ENCODE measurements at regions not wholly inside any gene's neighbourhood (a gene's known extent, or its start where the extent isn't known, plus 50 kb on each side); places are given as distances from the start of the nearest gene placed in this dataset.

- Histone ChIP-seq H3K27me3 (ENCODE audit: insufficient read depth, insufficient read length) (no peaks in the 10 kb centered on the region), H3K9ac (ENCODE audit: insufficient read length, low read depth) (no peak overlapping the region), H3K4me3 (ENCODE audit: insufficient read length, low read depth) (no peak overlapping the region), H3K9me3 (ENCODE audit: insufficient read depth, low read length) (no peaks in the 10 kb centered on the region), H3K4me1 (ENCODE audit: insufficient read depth, insufficient read length) (no peaks in the 10 kb centered on the region), H3K36me3 (ENCODE audit: insufficient read depth, insufficient read length, low read length) (no peaks in the 10 kb centered on the region)
- TF ChIP-seq YY1 (IDR thresholded peaks at IDR 0.05; ENCODE audit: insufficient read depth, insufficient read length) = no peak
- TF ChIP-seq ZNF274 (IDR thresholded peaks at IDR 0.05; ENCODE audit: low read depth, low read length) = no peak
- TF ChIP-seq SUZ12 (IDR thresholded peaks at IDR 0.05; ENCODE audit: extremely low read depth, insufficient read depth, insufficient read length) = no peak
- DNase-seq (ENCODE audit: low read depth, low spot score) = no peak
Measured at GRCh38 chr19:32273483-32273882, 71.9 kb upstream of the ZNF507 start.

DNA sequence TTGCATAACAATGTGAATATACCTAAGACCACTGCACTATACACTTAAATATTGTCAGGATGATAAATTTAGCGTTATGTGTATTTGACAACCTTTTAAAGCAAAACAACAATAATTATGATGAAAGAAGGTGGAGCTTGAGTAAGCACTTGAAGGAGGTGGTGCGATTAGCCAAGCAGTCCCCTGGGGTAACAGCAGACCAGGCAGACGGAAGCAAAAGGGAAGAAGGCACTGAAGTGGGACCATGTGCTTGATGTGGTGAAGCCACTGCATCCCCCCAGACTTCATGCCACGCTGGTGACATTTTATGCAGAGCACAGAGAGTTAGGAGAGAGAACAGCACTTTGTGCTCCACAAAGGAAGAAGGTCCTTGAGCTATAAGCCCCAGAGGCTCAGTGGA lies 58.3 kb upstream of the ZNF507 start:
- no peaks in the 10 kb centered on the region for H3K27me3 ChIP-seq (ENCODE audit: insufficient read depth, insufficient read length)
- H3K4me3 ChIP-seq (ENCODE audit: insufficient read length, low read depth) = no peak overlapping the region
- no peak overlapping the region for H3K9ac ChIP-seq (ENCODE audit: insufficient read length, low read depth)
- TF ChIP-seq YY1 (IDR thresholded peaks at IDR 0.05; ENCODE audit: insufficient read depth, insufficient read length) (no peak), ZNF274 (IDR thresholded peaks at IDR 0.05; ENCODE audit: low read depth, low read length) (no peak), SUZ12 (IDR thresholded peaks at IDR 0.05; ENCODE audit: extremely low read depth, insufficient read depth, insufficient read length) (no peak)
- no peak for DNase-seq (ENCODE audit: low read depth, low spot score)
- H3K4me1 ChIP-seq (ENCODE audit: insufficient read depth, insufficient read length) = no peaks in the 10 kb centered on the region
- no peaks in the 10 kb centered on the region for H3K36me3 ChIP-seq (ENCODE audit: insufficient read depth, insufficient read length, low read length)
- H3K9me3 ChIP-seq (ENCODE audit: insufficient read depth, low read length) = no peaks in the 10 kb centered on the region

DNA sequence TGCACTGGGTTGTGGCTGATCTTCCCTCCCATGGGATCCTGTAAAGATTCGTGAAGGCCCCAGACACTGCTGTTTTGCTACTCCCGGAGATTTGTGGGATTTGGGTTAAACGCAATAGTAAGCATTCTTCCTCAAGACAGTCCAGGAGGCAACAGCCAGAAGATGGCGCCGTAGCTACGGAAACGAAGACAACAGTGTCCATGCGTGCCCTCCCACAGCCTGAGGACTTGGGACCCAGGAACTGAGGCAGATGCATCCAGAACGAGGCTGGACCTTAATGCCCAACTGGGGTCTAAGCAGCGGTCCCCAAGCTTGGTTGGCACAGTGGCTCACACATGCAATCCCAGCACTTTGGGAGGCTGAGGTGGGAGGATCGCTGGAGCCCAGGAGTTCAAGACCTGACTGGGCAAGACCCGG lies 57.6 kb upstream of the ZNF507 start:
- DNase-seq (ENCODE audit: low read depth, low spot score) = peak; percentile 62
- Histone ChIP-seq H3K36me3 (ENCODE audit: insufficient read depth, insufficient read length, low read length) (no peaks in the 10 kb centered on the region), H3K4me3 (ENCODE audit: insufficient read length, low read depth) (no peak overlapping the region), H3K9ac (ENCODE audit: insufficient read length, low read depth) (no peak overlapping the region), H3K27me3 (ENCODE audit: insufficient read depth, insufficient read length) (no peaks in the 10 kb centered on the region), H3K4me1 (ENCODE audit: insufficient read depth, insufficient read length) (no peaks in the 10 kb centered on the region), H3K9me3 (ENCODE audit: insufficient read depth, low read length) (no peaks in the 10 kb centered on the region)
- TF ChIP-seq YY1 (IDR thresholded peaks at IDR 0.05; ENCODE audit: insufficient read depth, insufficient read length) (no peak), SUZ12 (IDR thresholded peaks at IDR 0.05; ENCODE audit: extremely low read depth, insufficient read depth, insufficient read length) (no peak)

GRCh38 chr19:32289566-32290210 lies 55.7 kb upstream of the ZNF507 start:
- no peaks in the 10 kb centered on the region for H3K9me3 ChIP-seq (ENCODE audit: insufficient read depth, low read length)
- H3K27me3 ChIP-seq (ENCODE audit: insufficient read depth, insufficient read length) = no peaks in the 10 kb centered on the region
- H3K4me3 ChIP-seq (ENCODE audit: insufficient read length, low read depth) = no peak overlapping the region
- no peak for TF ChIP-seq YY1 (IDR thresholded peaks at IDR 0.05; ENCODE audit: insufficient read depth, insufficient read length)
- no peak for TF ChIP-seq SUZ12 (IDR thresholded peaks at IDR 0.05; ENCODE audit: extremely low read depth, insufficient read depth, insufficient read length)
- no peak for TF ChIP-seq ZNF274 (IDR thresholded peaks at IDR 0.05; ENCODE audit: low read depth, low read length)
- DNase-seq (ENCODE audit: low read depth, low spot score) = no peak
- no peak overlapping the region for H3K9ac ChIP-seq (ENCODE audit: insufficient read length, low read depth)
- H3K36me3 ChIP-seq (ENCODE audit: insufficient read depth, insufficient read length, low read length) = no peaks in the 10 kb centered on the region
- no peaks in the 10 kb centered on the region for H3K4me1 ChIP-seq (ENCODE audit: insufficient read depth, insufficient read length)

GRCh38 chr19:32291876-32292275 lies 53.5 kb upstream of the ZNF507 start:
- no peak overlapping the region for H3K4me3 ChIP-seq (ENCODE audit: insufficient read length, low read depth)
- DNase-seq (ENCODE audit: low read depth, low spot score) = no peak
- no peak for TF ChIP-seq SUZ12 (IDR thresholded peaks at IDR 0.05; ENCODE audit: extremely low read depth, insufficient read depth, insufficient read length)
- TF ChIP-seq ZNF274 (IDR thresholded peaks at IDR 0.05; ENCODE audit: low read depth, low read length) = no peak
- no peak for TF ChIP-seq YY1 (IDR thresholded peaks at IDR 0.05; ENCODE audit: insufficient read depth, insufficient read length)
- no peak overlapping the region for H3K9ac ChIP-seq (ENCODE audit: insufficient read length, low read depth)
- H3K36me3 ChIP-seq (ENCODE audit: insufficient read depth, insufficient read length, low read length) = no peaks in the 10 kb centered on the region
- H3K4me1 ChIP-seq (ENCODE audit: insufficient read depth, insufficient read length) = no peaks in the 10 kb centered on the region
- H3K27me3 ChIP-seq (ENCODE audit: insufficient read depth, insufficient read length) = no peaks in the 10 kb centered on the region
- H3K9me3 ChIP-seq (ENCODE audit: insufficient read depth, low read length) = no peaks in the 10 kb centered on the region

DNA sequence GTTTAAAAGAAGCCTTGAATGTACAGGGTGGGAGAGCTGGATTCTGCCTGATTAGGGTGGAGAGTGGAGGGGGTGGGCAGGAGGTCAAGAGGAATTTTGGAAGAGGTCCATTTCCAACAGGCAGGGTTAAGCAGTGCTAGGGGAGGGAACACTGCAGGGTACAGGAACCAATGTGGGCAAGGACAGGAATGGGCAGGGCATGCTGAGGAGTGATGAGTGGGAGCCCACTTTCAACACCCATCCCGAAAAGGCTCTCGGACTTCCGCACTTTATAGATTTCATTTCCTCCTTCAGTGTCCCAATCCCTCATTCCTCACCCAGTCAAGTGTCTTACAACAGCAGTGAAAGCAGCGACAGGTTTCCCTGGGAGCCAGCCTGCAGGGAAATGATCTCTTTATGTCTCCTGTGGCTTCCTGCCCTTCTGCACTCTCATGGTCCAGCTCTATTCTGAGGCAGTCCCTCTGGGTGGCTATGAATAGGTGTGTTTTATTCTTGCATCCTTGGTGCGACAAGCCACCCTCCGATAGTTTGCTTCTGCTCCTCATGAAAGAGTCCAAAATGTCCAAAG lies 50.5 kb upstream of the ZNF507 start:
- H3K4me3 ChIP-seq (ENCODE audit: insufficient read length, low read depth) = no peak overlapping the region
- no peaks in the 10 kb centered on the region for H3K27me3 ChIP-seq (ENCODE audit: insufficient read depth, insufficient read length)
- no peaks in the 10 kb centered on the region for H3K9me3 ChIP-seq (ENCODE audit: insufficient read depth, low read length)
- H3K9ac ChIP-seq (ENCODE audit: insufficient read length, low read depth) = no peak overlapping the region
- TF ChIP-seq ZNF274 (IDR thresholded peaks at IDR 0.05; ENCODE audit: low read depth, low read length) (no peak), YY1 (IDR thresholded peaks at IDR 0.05; ENCODE audit: insufficient read depth, insufficient read length) (no peak), SUZ12 (IDR thresholded peaks at IDR 0.05; ENCODE audit: extremely low read depth, insufficient read depth, insufficient read length) (no peak)
- no peaks in the 10 kb centered on the region for H3K36me3 ChIP-seq (ENCODE audit: insufficient read depth, insufficient read length, low read length)
- DNase-seq (ENCODE audit: low read depth, low spot score) = no peak
- no peaks in the 10 kb centered on the region for H3K4me1 ChIP-seq (ENCODE audit: insufficient read depth, insufficient read length)
